ENCODE measurements at regions not wholly inside any gene's neighbourhood (a gene's known extent, or its start where the extent isn't known, plus 50 kb on each side); places are given as distances from the start of the nearest gene placed in this dataset.

- TF ChIP-seq EZH2 (optimal IDR thresholded peaks at IDR 0.05; ENCODE audit: low read depth, low read length) (no peak), CTCF (IDR thresholded peaks at IDR 0.05; ENCODE audit: low read length) (no peak), EZH2phosphoT487 (IDR thresholded peaks at IDR 0.05; ENCODE audit: low read length) (no peak)
Observed at GRCh38 chr3:72439321-72440183, 408.7 kb downstream of the SHQ1 start.
